ENCODE measurements at regions not wholly inside any gene's neighbourhood (a gene's known extent, or its start where the extent isn't known, plus 50 kb on each side); places are given as distances from the start of the nearest gene placed in this dataset.
"Not testable (repeated sequence)": the region's sequence is repeated elsewhere in the genome, so short reads cannot be mapped to it uniquely, and the experiment has no call there.

- Histone ChIP-seq H3K4me1 (ENCODE audit: control extremely low read depth in 1 of 4, control insufficient read depth in 4 of 4, insufficient read depth in 4 of 4, low read length in 3 of 4) (no peaks in the 10 kb centered on the region), H3K27me3 (replicated peaks in 2 of 5; ENCODE audit: control insufficient read depth in 4 of 5, insufficient read depth in 5 of 5, low read length in 4 of 5) (peaks cover 0 to 2% (median 0%) of the 10 kb centered on the region in 5 experiments), H3K9me3 (ENCODE audit: control extremely low read depth in 1 of 5, control insufficient read depth in 4 of 5, insufficient read depth in 2 of 5, low read depth in 1 of 5, low read length in 4 of 5) (peaks cover 0 to 4% (median 0%) of the 10 kb centered on the region in 5 experiments), H3K4me3 (ENCODE audit: control insufficient read depth in 1 of 7, extremely low read depth in 1 of 7, insufficient read depth in 4 of 7, low read depth in 2 of 7, low read length in 6 of 7) (no peak overlapping the region), H3K36me3 (ENCODE audit: control insufficient read depth in 4 of 4, insufficient read depth in 4 of 4, low read length in 3 of 4) (no peaks in the 10 kb centered on the region), H3K27ac (ENCODE audit: insufficient read depth in 1 of 2, low read depth in 1 of 2, low read length in 2 of 2, poor library complexity in 1 of 2, severe bottlenecking in 2 of 2) (no peak overlapping the region)
- no peak for DNase-seq
- ChIA-PET POLR2A (no interaction called here), CTCF (interaction anchor here (1.2 kb wide), 1 partner anchor 10 kb away, joined by 5 read pairs; no protein-coding TSS in a partner anchor)
- WGBS (ENCODE audit: insufficient coverage): no CpG with 5 or more reads among the region's 2 CpGs
Observed at GRCh38 chr4:53886090-53886489, 178.3 kb downstream of the CHIC2 start.

- Histone ChIP-seq H3K4me1 (ENCODE audit: control extremely low read depth in 1 of 4, control insufficient read depth in 4 of 4, insufficient read depth in 4 of 4, low read length in 3 of 4) (no peaks in the 10 kb centered on the region), H3K36me3 (ENCODE audit: control insufficient read depth in 4 of 4, insufficient read depth in 4 of 4, low read length in 3 of 4) (no peaks in the 10 kb centered on the region), H3K27me3 (replicated peaks in 2 of 5; ENCODE audit: control insufficient read depth in 4 of 5, insufficient read depth in 5 of 5, low read length in 4 of 5) (peaks cover 0 to 2% (median 0%) of the 10 kb centered on the region in 5 experiments), H3K9me3 (ENCODE audit: control extremely low read depth in 1 of 5, control insufficient read depth in 4 of 5, insufficient read depth in 2 of 5, low read depth in 1 of 5, low read length in 4 of 5) (peaks cover 0 to 4% (median 0%) of the 10 kb centered on the region in 5 experiments), H3K4me3 (ENCODE audit: control insufficient read depth in 1 of 7, extremely low read depth in 1 of 7, insufficient read depth in 4 of 7, low read depth in 2 of 7, low read length in 6 of 7) (no peak overlapping the region), H3K27ac (ENCODE audit: insufficient read depth in 1 of 2, low read depth in 1 of 2, low read length in 2 of 2, poor library complexity in 1 of 2, severe bottlenecking in 2 of 2) (no peak overlapping the region)
- 100% methylated on average over 1 of the region's 2 CpGs for WGBS (ENCODE audit: insufficient coverage)
- DNase-seq: no peak
- POLR2A ChIA-PET: no interaction called here
- CTCF ChIA-PET: interaction anchor here (0.5 to 1.6 kb wide), 3 partner anchors 9 to 31 kb away, joined by 3 to 5 read pairs (median 3); no protein-coding TSS in a partner anchor
Observed at GRCh38 chr4:53885668-53886067, 178.7 kb downstream of the CHIC2 start.

- WGBS (ENCODE audit: insufficient coverage): 95% methylated on average over 4 of the region's 18 CpGs
- H3K4me1 ChIP-seq (ENCODE audit: control extremely low read depth in 1 of 4, control insufficient read depth in 4 of 4, insufficient read depth in 4 of 4, low read length in 3 of 4); POLR2A ChIA-PET; DNase-seq; H3K27ac ChIP-seq (ENCODE audit: insufficient read depth in 1 of 2, low read depth in 1 of 2, low read length in 2 of 2, poor library complexity in 1 of 2, severe bottlenecking in 2 of 2); H3K4me3 ChIP-seq (ENCODE audit: control insufficient read depth in 1 of 7, extremely low read depth in 1 of 7, insufficient read depth in 4 of 7, low read depth in 2 of 7, low read length in 6 of 7); H3K27me3 ChIP-seq (replicated peaks in 2 of 5; ENCODE audit: control insufficient read depth in 4 of 5, insufficient read depth in 5 of 5, low read length in 4 of 5); H3K36me3 ChIP-seq (ENCODE audit: control insufficient read depth in 4 of 4, insufficient read depth in 4 of 4, low read length in 3 of 4); H3K9me3 ChIP-seq (ENCODE audit: control extremely low read depth in 1 of 5, control insufficient read depth in 4 of 5, insufficient read depth in 2 of 5, low read depth in 1 of 5, low read length in 4 of 5): not testable (repeated sequence)
- CTCF ChIA-PET: interaction anchor here (1.1 kb wide), 1 partner anchor 9 kb away, joined by 5 read pairs; no protein-coding TSS in a partner anchor
Observed at GRCh38 chr4:53877096-53877495, 187.3 kb downstream of the CHIC2 start.

GRCh38 chr4:53866055-53866454, 198.3 kb downstream of the CHIC2 start:
- DNase-seq: no peak
- Histone ChIP-seq H3K27ac (ENCODE audit: insufficient read depth in 1 of 2, low read depth in 1 of 2, low read length in 2 of 2, poor library complexity in 1 of 2, severe bottlenecking in 2 of 2) (no peak overlapping the region), H3K27me3 (replicated peaks in 2 of 5; ENCODE audit: control insufficient read depth in 4 of 5, insufficient read depth in 5 of 5, low read length in 4 of 5) (no peaks in the 10 kb centered on the region), H3K9me3 (ENCODE audit: control extremely low read depth in 1 of 5, control insufficient read depth in 4 of 5, insufficient read depth in 2 of 5, low read depth in 1 of 5, low read length in 4 of 5) (no peaks in the 10 kb centered on the region), H3K36me3 (ENCODE audit: control insufficient read depth in 4 of 4, insufficient read depth in 4 of 4, low read length in 3 of 4) (no peaks in the 10 kb centered on the region), H3K4me1 (ENCODE audit: control extremely low read depth in 1 of 4, control insufficient read depth in 4 of 4, insufficient read depth in 4 of 4, low read length in 3 of 4) (no peaks in the 10 kb centered on the region), H3K4me3 (ENCODE audit: control insufficient read depth in 1 of 7, extremely low read depth in 1 of 7, insufficient read depth in 4 of 7, low read depth in 2 of 7, low read length in 6 of 7) (no peak overlapping the region)
- CTCF ChIA-PET: interaction anchor here (1.2 to 2.0 kb wide), 2 partner anchors 10 to 61 kb away, joined by 3 to 4 read pairs; no protein-coding TSS in a partner anchor
- WGBS (ENCODE audit: insufficient coverage): 100% methylated on average over 6 of the region's 8 CpGs
- POLR2A ChIA-PET: no interaction called here

GRCh38 chr4:53865054-53865453, 199.4 kb downstream of the CHIC2 start:
- no peaks in the 10 kb centered on the region for H3K4me1 ChIP-seq (ENCODE audit: control extremely low read depth in 1 of 4, control insufficient read depth in 4 of 4, insufficient read depth in 4 of 4, low read length in 3 of 4)
- no peak for DNase-seq
- H3K4me3 ChIP-seq (ENCODE audit: control insufficient read depth in 1 of 7, extremely low read depth in 1 of 7, insufficient read depth in 4 of 7, low read depth in 2 of 7, low read length in 6 of 7): no peak overlapping the region
- H3K27ac ChIP-seq (ENCODE audit: insufficient read depth in 1 of 2, low read depth in 1 of 2, low read length in 2 of 2, poor library complexity in 1 of 2, severe bottlenecking in 2 of 2): no peak overlapping the region
- peaks cover 0 to under 1% (median 0%) of the 10 kb centered on the region in 5 experiments for H3K9me3 ChIP-seq (ENCODE audit: control extremely low read depth in 1 of 5, control insufficient read depth in 4 of 5, insufficient read depth in 2 of 5, low read depth in 1 of 5, low read length in 4 of 5)
- ChIA-PET POLR2A (no interaction called here), CTCF (interaction anchor here (1.2 to 2.0 kb wide), 2 partner anchors 9 to 60 kb away, joined by 3 to 4 read pairs; no protein-coding TSS in a partner anchor)
- no peaks in the 10 kb centered on the region for H3K27me3 ChIP-seq (replicated peaks in 2 of 5; ENCODE audit: control insufficient read depth in 4 of 5, insufficient read depth in 5 of 5, low read length in 4 of 5)
- no peaks in the 10 kb centered on the region for H3K36me3 ChIP-seq (ENCODE audit: control insufficient read depth in 4 of 4, insufficient read depth in 4 of 4, low read length in 3 of 4)
- 100% methylated on average over 3 of the region's 5 CpGs for WGBS (ENCODE audit: insufficient coverage)

- no peak for DNase-seq
- WGBS (ENCODE audit: insufficient coverage): no CpG with 5 or more reads among the region's 4 CpGs
- Histone ChIP-seq H3K4me3 (ENCODE audit: control insufficient read depth in 1 of 7, extremely low read depth in 1 of 7, insufficient read depth in 4 of 7, low read depth in 2 of 7, low read length in 6 of 7) (no peak overlapping the region), H3K27me3 (replicated peaks in 2 of 5; ENCODE audit: control insufficient read depth in 4 of 5, insufficient read depth in 5 of 5, low read length in 4 of 5) (no peaks in the 10 kb centered on the region), H3K4me1 (ENCODE audit: control extremely low read depth in 1 of 4, control insufficient read depth in 4 of 4, insufficient read depth in 4 of 4, low read length in 3 of 4) (no peaks in the 10 kb centered on the region), H3K27ac (ENCODE audit: insufficient read depth in 1 of 2, low read depth in 1 of 2, low read length in 2 of 2, poor library complexity in 1 of 2, severe bottlenecking in 2 of 2) (no peak overlapping the region), H3K36me3 (ENCODE audit: control insufficient read depth in 4 of 4, insufficient read depth in 4 of 4, low read length in 3 of 4) (no peaks in the 10 kb centered on the region), H3K9me3 (ENCODE audit: control extremely low read depth in 1 of 5, control insufficient read depth in 4 of 5, insufficient read depth in 2 of 5, low read depth in 1 of 5, low read length in 4 of 5) (peaks cover 0 to 4% (median 0%) of the 10 kb centered on the region in 5 experiments)
- POLR2A ChIA-PET: no interaction called here
- CTCF ChIA-PET: interaction anchor here (1.0 kb wide), 1 partner anchor 11 kb away, joined by 4 read pairs; no protein-coding TSS in a partner anchor
Observed at GRCh38 chr4:53863736-53864365, 200.6 kb downstream of the CHIC2 start.

GRCh38 chr4:53863158-53863557, 201.2 kb downstream of the CHIC2 start:
- WGBS (ENCODE audit: insufficient coverage): 97% methylated on average over 3 of the region's 3 CpGs

More at GRCh38 chr4:53863158-53863557, 201.2 kb downstream of the CHIC2 start:
- ChIA-PET CTCF (interaction anchor here (1.0 kb wide), 1 partner anchor 12 kb away, joined by 4 read pairs; no protein-coding TSS in a partner anchor), POLR2A (no interaction called here)
- Histone ChIP-seq H3K27ac (ENCODE audit: insufficient read depth in 1 of 2, low read depth in 1 of 2, low read length in 2 of 2, poor library complexity in 1 of 2, severe bottlenecking in 2 of 2) (no peak overlapping the region), H3K4me1 (ENCODE audit: control extremely low read depth in 1 of 4, control insufficient read depth in 4 of 4, insufficient read depth in 4 of 4, low read length in 3 of 4) (no peaks in the 10 kb centered on the region), H3K27me3 (replicated peaks in 2 of 5; ENCODE audit: control insufficient read depth in 4 of 5, insufficient read depth in 5 of 5, low read length in 4 of 5) (no peaks in the 10 kb centered on the region), H3K36me3 (ENCODE audit: control insufficient read depth in 4 of 4, insufficient read depth in 4 of 4, low read length in 3 of 4) (no peaks in the 10 kb centered on the region), H3K4me3 (ENCODE audit: control insufficient read depth in 1 of 7, extremely low read depth in 1 of 7, insufficient read depth in 4 of 7, low read depth in 2 of 7, low read length in 6 of 7) (no peak overlapping the region), H3K9me3 (ENCODE audit: control extremely low read depth in 1 of 5, control insufficient read depth in 4 of 5, insufficient read depth in 2 of 5, low read depth in 1 of 5, low read length in 4 of 5) (peaks cover 0 to 4% (median 0%) of the 10 kb centered on the region in 5 experiments)
- DNase-seq: no peak

Measured in common myeloid progenitor, CD34-positive (primary cell).